ENCODE measurements at regions not wholly inside any gene's neighbourhood (a gene's known extent, or its start where the extent isn't known, plus 50 kb on each side); places are given as distances from the start of the nearest gene placed in this dataset.

- H3K4me1 ChIP-seq (ENCODE audit: control insufficient read depth in 2 of 2, insufficient read depth in 2 of 2, low read length in 2 of 2): no peaks in the 10 kb centered on the region
- no peak overlapping the region for H3K4me3 ChIP-seq (ENCODE audit: low read length in 2 of 2)
- H3K27me3 ChIP-seq (ENCODE audit: control insufficient read depth in 2 of 2, insufficient read depth in 1 of 2, low read length in 1 of 2): no peaks in the 10 kb centered on the region
- no peak for DNase-seq (ENCODE audit: low read depth in 6 of 9, low spot score in 9 of 9)
- H3K36me3 ChIP-seq (ENCODE audit: control insufficient read depth in 2 of 2, insufficient read depth in 2 of 2, low read length in 1 of 2): no peaks in the 10 kb centered on the region
- WGBS: 85% methylated on average over 2 of the region's 2 CpGs
- H3K27ac ChIP-seq (ENCODE audit: low read depth in 1 of 2, low read length in 1 of 2): no peak overlapping the region
- no peaks in the 10 kb centered on the region for H3K9me3 ChIP-seq (ENCODE audit: control insufficient read depth in 2 of 2, insufficient read depth in 1 of 2, low read length in 1 of 2)
These were observed 793.4 kb downstream of the SATB2 start for GRCh38 chr2:198664321-198664720.

GRCh38 chr2:198662905-198663304 lies 794.8 kb downstream of the SATB2 start:
- Histone ChIP-seq H3K4me1 (ENCODE audit: control insufficient read depth in 2 of 2, insufficient read depth in 2 of 2, low read length in 2 of 2) (no peaks in the 10 kb centered on the region), H3K27ac (ENCODE audit: low read depth in 1 of 2, low read length in 1 of 2) (no peak overlapping the region), H3K4me3 (ENCODE audit: low read length in 2 of 2) (no peak overlapping the region), H3K9me3 (ENCODE audit: control insufficient read depth in 2 of 2, insufficient read depth in 1 of 2, low read length in 1 of 2) (no peaks in the 10 kb centered on the region), H3K36me3 (ENCODE audit: control insufficient read depth in 2 of 2, insufficient read depth in 2 of 2, low read length in 1 of 2) (no peaks in the 10 kb centered on the region), H3K27me3 (ENCODE audit: control insufficient read depth in 2 of 2, insufficient read depth in 1 of 2, low read length in 1 of 2) (no peaks in the 10 kb centered on the region)
- no peak for DNase-seq (ENCODE audit: low read depth in 6 of 9, low spot score in 9 of 9)
- WGBS: 92% methylated on average over 4 of the region's 4 CpGs

- Histone ChIP-seq H3K36me3 (ENCODE audit: control insufficient read depth in 2 of 2, insufficient read depth in 2 of 2, low read length in 1 of 2) (no peaks in the 10 kb centered on the region), H3K27me3 (ENCODE audit: control insufficient read depth in 2 of 2, insufficient read depth in 1 of 2, low read length in 1 of 2) (no peaks in the 10 kb centered on the region), H3K4me1 (ENCODE audit: control insufficient read depth in 2 of 2, insufficient read depth in 2 of 2, low read length in 2 of 2) (no peaks in the 10 kb centered on the region), H3K4me3 (ENCODE audit: low read length in 2 of 2) (no peak overlapping the region), H3K9me3 (ENCODE audit: control insufficient read depth in 2 of 2, insufficient read depth in 1 of 2, low read length in 1 of 2) (no peaks in the 10 kb centered on the region), H3K27ac (ENCODE audit: low read depth in 1 of 2, low read length in 1 of 2) (no peak overlapping the region)
- DNase-seq (ENCODE audit: low read depth in 6 of 9, low spot score in 9 of 9): no peak
- WGBS: 91% methylated on average over 3 of the region's 3 CpGs
These were observed 797.2 kb downstream of the SATB2 start for GRCh38 chr2:198660501-198660900.

- H3K27ac ChIP-seq (ENCODE audit: low read depth in 1 of 2, low read length in 1 of 2): no peak overlapping the region
- H3K27me3 ChIP-seq (ENCODE audit: control insufficient read depth in 2 of 2, insufficient read depth in 1 of 2, low read length in 1 of 2): no peaks in the 10 kb centered on the region
- no peaks in the 10 kb centered on the region for H3K9me3 ChIP-seq (ENCODE audit: control insufficient read depth in 2 of 2, insufficient read depth in 1 of 2, low read length in 1 of 2)
- no peaks in the 10 kb centered on the region for H3K36me3 ChIP-seq (ENCODE audit: control insufficient read depth in 2 of 2, insufficient read depth in 2 of 2, low read length in 1 of 2)
- 96% methylated on average over 5 of the region's 5 CpGs for WGBS
- H3K4me3 ChIP-seq (ENCODE audit: low read length in 2 of 2): no peak overlapping the region
- no peak for DNase-seq (ENCODE audit: low read depth in 6 of 9, low spot score in 9 of 9)
- no peaks in the 10 kb centered on the region for H3K4me1 ChIP-seq (ENCODE audit: control insufficient read depth in 2 of 2, insufficient read depth in 2 of 2, low read length in 2 of 2)
These were observed 798.5 kb downstream of the SATB2 start for GRCh38 chr2:198659096-198659870.

GRCh38 chr2:198657512-198658121 lies 800.1 kb downstream of the SATB2 start:
- no peaks in the 10 kb centered on the region for H3K27me3 ChIP-seq (ENCODE audit: control insufficient read depth in 2 of 2, insufficient read depth in 1 of 2, low read length in 1 of 2)
- H3K4me1 ChIP-seq (ENCODE audit: control insufficient read depth in 2 of 2, insufficient read depth in 2 of 2, low read length in 2 of 2): no peaks in the 10 kb centered on the region
- H3K9me3 ChIP-seq (ENCODE audit: control insufficient read depth in 2 of 2, insufficient read depth in 1 of 2, low read length in 1 of 2): no peaks in the 10 kb centered on the region
- H3K36me3 ChIP-seq (ENCODE audit: control insufficient read depth in 2 of 2, insufficient read depth in 2 of 2, low read length in 1 of 2): no peaks in the 10 kb centered on the region
- DNase-seq (ENCODE audit: low read depth in 6 of 9, low spot score in 9 of 9): no peak
- H3K27ac ChIP-seq (ENCODE audit: low read depth in 1 of 2, low read length in 1 of 2): no peak overlapping the region
- H3K4me3 ChIP-seq (ENCODE audit: low read length in 2 of 2): no peak overlapping the region
- WGBS: 71% methylated on average over 6 of the region's 6 CpGs

GRCh38 chr2:198656869-198657268 lies 800.9 kb downstream of the SATB2 start:
- 89% methylated on average over 2 of the region's 2 CpGs for WGBS

GRCh38 chr2:198654646-198655045 lies 803.1 kb downstream of the SATB2 start:
- H3K4me3 ChIP-seq (ENCODE audit: low read length in 2 of 2): no peak overlapping the region
- no peak for DNase-seq (ENCODE audit: low read depth in 6 of 9, low spot score in 9 of 9)
- H3K4me1 ChIP-seq (ENCODE audit: control insufficient read depth in 2 of 2, insufficient read depth in 2 of 2, low read length in 2 of 2): no peaks in the 10 kb centered on the region
- H3K27ac ChIP-seq (ENCODE audit: low read depth in 1 of 2, low read length in 1 of 2): no peak overlapping the region
- H3K36me3 ChIP-seq (ENCODE audit: control insufficient read depth in 2 of 2, insufficient read depth in 2 of 2, low read length in 1 of 2): no peaks in the 10 kb centered on the region
- no peaks in the 10 kb centered on the region for H3K9me3 ChIP-seq (ENCODE audit: control insufficient read depth in 2 of 2, insufficient read depth in 1 of 2, low read length in 1 of 2)
- WGBS: 90% methylated on average over 5 of the region's 5 CpGs
- H3K27me3 ChIP-seq (ENCODE audit: control insufficient read depth in 2 of 2, insufficient read depth in 1 of 2, low read length in 1 of 2): no peaks in the 10 kb centered on the region

More at GRCh38 chr2:198656869-198657268, 800.9 kb downstream of the SATB2 start:
- H3K4me3 ChIP-seq (ENCODE audit: low read length in 2 of 2): no peak overlapping the region
- H3K4me1 ChIP-seq (ENCODE audit: control insufficient read depth in 2 of 2, insufficient read depth in 2 of 2, low read length in 2 of 2): no peaks in the 10 kb centered on the region
- H3K36me3 ChIP-seq (ENCODE audit: control insufficient read depth in 2 of 2, insufficient read depth in 2 of 2, low read length in 1 of 2): no peaks in the 10 kb centered on the region
- H3K9me3 ChIP-seq (ENCODE audit: control insufficient read depth in 2 of 2, insufficient read depth in 1 of 2, low read length in 1 of 2): no peaks in the 10 kb centered on the region
- H3K27ac ChIP-seq (ENCODE audit: low read depth in 1 of 2, low read length in 1 of 2): no peak overlapping the region
- DNase-seq (ENCODE audit: low read depth in 6 of 9, low spot score in 9 of 9): no peak
- no peaks in the 10 kb centered on the region for H3K27me3 ChIP-seq (ENCODE audit: control insufficient read depth in 2 of 2, insufficient read depth in 1 of 2, low read length in 1 of 2)

GRCh38 chr2:198653311-198653710 lies 804.4 kb downstream of the SATB2 start:
- Histone ChIP-seq H3K27me3 (ENCODE audit: control insufficient read depth in 2 of 2, insufficient read depth in 1 of 2, low read length in 1 of 2) (no peaks in the 10 kb centered on the region), H3K4me3 (ENCODE audit: low read length in 2 of 2) (no peak overlapping the region), H3K36me3 (ENCODE audit: control insufficient read depth in 2 of 2, insufficient read depth in 2 of 2, low read length in 1 of 2) (no peaks in the 10 kb centered on the region), H3K27ac (ENCODE audit: low read depth in 1 of 2, low read length in 1 of 2) (no peak overlapping the region), H3K9me3 (ENCODE audit: control insufficient read depth in 2 of 2, insufficient read depth in 1 of 2, low read length in 1 of 2) (no peaks in the 10 kb centered on the region), H3K4me1 (ENCODE audit: control insufficient read depth in 2 of 2, insufficient read depth in 2 of 2, low read length in 2 of 2) (no peaks in the 10 kb centered on the region)
- 82% methylated on average over 2 of the region's 2 CpGs for WGBS
- no peak for DNase-seq (ENCODE audit: low read depth in 6 of 9, low spot score in 9 of 9)

- H3K27ac ChIP-seq (ENCODE audit: low read depth in 1 of 2, low read length in 1 of 2): no peak overlapping the region
- 94% methylated on average over 1 of the region's 1 CpG for WGBS
- no peaks in the 10 kb centered on the region for H3K27me3 ChIP-seq (ENCODE audit: control insufficient read depth in 2 of 2, insufficient read depth in 1 of 2, low read length in 1 of 2)
- H3K36me3 ChIP-seq (ENCODE audit: control insufficient read depth in 2 of 2, insufficient read depth in 2 of 2, low read length in 1 of 2): no peaks in the 10 kb centered on the region
- no peaks in the 10 kb centered on the region for H3K4me1 ChIP-seq (ENCODE audit: control insufficient read depth in 2 of 2, insufficient read depth in 2 of 2, low read length in 2 of 2)
- no peaks in the 10 kb centered on the region for H3K9me3 ChIP-seq (ENCODE audit: control insufficient read depth in 2 of 2, insufficient read depth in 1 of 2, low read length in 1 of 2)
- H3K4me3 ChIP-seq (ENCODE audit: low read length in 2 of 2): no peak overlapping the region
- DNase-seq (ENCODE audit: low read depth in 6 of 9, low spot score in 9 of 9): no peak
These were observed 805.3 kb downstream of the SATB2 start for GRCh38 chr2:198652461-198652860.

Data from thymus (tissue), 11 donors.